Suppressor macrophage (primary cell): ENCODE measurements at regions not wholly inside any gene's neighbourhood (a gene's known extent, or its start where the extent isn't known, plus 50 kb on each side); places are given as distances from the start of the nearest gene placed in this dataset.

Experiments used
- DNase-seq, 4 experiments: peaks; one replicate each; pipeline ENCODE4 v3.0.0-alpha.2; 2020 to 2022

DNA sequence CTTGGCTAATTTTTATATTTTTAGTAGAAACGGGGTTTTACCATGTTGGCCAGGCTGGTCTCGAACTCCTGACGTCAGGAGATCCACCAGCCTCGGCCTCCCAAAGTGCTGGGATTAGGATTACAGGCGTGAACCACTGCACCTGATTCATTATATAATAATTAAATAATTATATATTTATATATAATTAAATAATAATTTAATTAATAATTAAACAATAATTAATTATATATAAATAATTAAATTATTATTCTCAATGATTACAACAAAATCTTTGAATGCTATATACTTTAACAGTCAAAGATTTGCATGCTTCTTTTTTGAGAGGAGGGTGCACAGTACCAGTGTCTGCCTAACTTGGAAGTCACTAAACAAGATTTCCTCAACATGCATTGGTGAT, 872.3 kb downstream of the EFNB2 start:
- DNase-seq = no peak

DNA sequence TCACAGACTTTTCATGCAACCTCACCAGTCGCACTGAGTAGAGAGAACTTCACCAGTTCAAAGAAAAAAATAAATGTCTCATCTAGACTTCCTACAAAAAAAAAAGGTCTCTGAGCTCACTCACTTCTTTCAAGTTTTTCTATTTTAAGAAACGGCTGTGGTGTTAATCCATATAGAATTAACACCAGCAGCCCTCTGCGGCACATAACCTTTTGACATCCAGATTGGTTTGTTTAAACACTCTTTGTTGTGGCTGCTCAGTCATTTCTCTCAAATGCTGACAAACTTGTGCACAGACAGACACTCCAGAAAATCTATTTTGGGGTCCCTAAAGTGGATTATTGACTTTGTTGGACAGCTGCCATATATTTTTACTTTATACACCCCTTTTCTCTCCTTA, 874.9 kb downstream of the EFNB2 start:
- no peak for DNase-seq

DNA sequence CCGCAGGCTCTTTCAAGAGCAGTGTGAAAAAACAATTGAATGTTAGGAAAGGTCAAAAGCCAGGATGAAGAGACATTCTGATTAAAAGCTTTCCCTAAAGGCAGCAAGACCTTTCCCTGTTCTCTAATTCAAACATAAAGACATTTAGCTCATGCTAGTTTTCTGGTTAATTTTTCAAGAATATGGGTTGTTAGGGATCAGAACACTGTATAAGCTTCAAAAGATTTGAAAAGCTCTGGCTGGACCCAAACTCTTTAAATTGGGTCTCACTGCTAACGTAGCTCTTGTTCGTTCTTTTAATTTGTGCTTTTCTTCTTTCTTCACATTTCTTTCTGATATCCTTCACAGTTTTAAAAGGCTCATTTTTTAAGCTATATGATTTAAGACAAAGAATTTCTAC, 877.0 kb downstream of the EFNB2 start:
- no peak for DNase-seq

DNA sequence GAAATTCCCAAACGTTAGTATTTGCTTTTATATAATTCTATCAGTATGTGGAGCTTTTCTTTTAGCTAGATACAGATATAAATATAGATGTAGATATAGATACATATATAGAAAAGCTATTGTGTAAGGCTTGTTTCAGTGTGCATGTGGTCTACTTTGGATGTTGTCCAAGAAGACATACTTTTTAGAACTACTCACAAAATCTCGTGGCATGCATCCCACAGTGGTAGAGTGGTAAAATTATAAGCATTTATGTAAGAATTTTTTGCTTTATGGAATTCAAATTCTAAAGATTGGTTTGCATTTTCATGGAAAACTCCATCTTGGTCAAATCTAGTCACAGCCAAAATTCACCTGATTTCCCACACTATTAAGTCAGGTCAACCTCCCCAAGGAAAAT, 880.4 kb downstream of the EFNB2 start:
- no peak for DNase-seq

DNA sequence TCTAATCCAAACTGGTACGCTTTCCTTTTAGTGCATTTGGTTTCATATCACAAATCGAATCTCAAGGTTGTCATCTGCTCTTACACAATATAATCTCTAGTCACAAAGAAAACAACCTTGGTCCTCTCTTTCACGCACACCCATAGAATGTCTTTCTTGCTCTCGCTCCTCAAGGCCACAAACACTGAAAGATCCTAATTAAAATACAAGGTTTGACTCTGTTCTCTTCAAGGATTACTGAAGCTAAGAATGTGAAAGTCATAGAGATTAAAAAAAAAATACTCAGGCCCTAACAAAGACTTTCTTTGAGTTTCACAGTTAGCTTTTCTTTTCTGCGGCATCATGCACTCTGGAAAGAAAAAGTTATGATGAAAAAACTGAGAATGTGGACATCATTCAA, 891.5 kb downstream of the EFNB2 start:
- DNase-seq = no peak

DNA sequence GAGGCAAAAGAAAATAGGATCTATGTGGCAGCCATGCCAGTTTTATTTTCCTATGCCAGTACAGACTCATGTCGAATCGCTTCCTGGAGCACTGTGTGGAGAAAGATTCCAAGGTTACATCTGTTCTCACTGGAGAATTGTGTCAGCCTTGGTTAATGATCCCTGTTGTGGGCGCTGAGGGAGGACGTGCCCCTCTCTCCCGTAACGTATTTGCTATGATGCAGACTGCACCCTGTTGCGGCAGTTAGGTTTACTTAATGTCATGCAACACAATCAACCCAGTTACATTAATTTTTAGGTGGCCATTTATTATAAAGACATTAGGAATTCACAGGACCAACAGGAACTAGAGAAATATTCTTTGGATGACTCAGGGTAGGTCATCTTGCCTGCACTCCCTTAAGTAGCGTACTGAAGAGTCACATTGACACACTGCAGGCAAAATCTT, 892.9 kb downstream of the EFNB2 start:
- no peak for DNase-seq

DNA sequence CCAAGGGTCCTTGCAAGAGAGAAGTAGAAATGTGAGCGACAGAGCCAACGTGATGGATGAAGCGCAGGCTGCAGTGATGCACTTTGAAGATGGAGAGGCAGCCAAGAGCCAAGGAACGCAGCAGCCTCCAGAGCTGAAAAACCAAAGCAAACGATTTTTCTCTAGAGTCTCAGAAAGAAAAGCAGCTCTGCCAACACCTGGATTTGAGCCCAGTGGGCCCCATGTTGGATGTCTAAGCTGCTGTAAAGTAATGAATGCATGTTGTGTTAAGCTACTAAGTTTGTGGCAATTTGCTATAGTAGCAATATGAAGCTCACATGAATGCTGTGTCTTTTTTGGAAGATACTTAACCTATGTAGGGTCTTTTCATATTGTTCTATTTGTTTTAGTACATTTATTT, 894.3 kb downstream of the EFNB2 start:
- no peak for DNase-seq

DNA sequence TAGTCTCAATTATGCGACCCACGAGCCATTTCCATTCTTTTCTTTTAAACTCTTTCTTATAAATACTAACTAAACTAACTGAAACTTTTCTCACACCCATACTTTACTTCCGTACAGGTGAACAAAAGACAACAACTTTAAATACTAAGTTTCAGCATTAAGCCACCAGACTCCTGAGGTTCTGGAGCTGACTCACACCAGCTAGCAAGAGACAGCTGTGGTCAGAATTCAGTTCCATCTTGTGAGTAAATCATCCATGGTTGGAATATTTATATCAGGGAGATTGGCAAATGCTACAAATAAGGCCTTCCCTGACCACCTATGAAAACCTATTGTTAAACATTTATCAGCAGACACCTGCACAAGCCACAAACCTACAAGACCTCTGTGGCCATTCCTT, 897.0 kb downstream of the EFNB2 start:
- DNase-seq = no peak

DNA sequence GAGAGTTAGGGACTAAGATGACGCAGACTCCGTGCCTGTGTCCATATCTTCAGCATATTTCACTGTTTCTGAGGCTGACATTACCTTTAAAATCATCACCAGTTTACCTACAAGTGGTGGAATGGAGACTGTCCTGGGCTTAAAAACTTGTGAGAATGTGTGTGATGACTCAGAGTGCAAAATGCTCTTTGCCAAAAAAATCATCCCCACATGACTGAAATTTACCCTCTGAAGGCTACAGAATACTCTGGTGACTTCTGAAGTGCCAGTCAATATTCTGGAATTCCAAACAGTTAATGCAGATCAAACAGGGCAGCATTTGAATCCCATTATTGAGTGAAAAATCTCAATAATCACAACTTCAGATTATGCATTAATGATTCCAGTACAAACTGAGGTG, 901.4 kb downstream of the EFNB2 start:
- no peak for DNase-seq

DNA sequence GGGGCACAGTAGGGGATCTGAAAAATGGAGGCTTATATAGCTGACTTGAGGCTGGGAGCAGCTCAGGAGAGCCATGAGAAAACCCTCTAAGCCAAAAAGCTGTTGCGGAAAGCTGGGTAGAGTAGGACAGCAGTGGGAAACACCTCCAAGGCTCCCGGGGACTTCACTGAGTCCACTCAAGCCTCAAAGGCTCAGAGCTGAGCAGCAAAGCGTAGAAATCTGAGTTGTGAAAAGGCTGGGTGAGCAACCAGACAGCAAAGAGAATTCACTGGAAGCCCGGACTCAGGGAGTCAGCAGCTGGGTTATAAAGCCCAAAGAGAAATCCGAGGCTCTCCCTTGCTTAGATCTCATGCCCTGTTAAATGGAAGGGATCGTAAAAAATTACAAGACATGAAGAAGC, 905.0 kb downstream of the EFNB2 start:
- DNase-seq = no peak

DNA sequence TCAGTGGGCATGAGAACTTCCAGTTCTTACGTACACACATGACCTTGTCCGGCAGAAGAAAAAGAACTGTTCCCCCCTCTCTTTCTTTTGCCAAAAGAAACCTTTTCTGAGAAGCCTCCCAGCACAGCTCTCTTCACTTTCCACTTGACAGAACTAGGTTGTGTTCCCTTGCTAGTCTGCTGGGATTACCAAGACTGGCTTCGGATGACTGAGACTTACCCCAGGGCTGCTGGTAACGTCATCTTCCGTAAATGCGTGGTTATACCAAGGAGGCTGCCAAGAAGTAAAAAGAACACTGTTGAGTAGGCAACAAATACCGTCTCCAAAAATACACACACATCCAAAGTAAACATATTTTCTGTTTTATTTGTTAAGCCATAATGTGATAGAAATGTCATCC, 908.2 kb downstream of the EFNB2 start:
- no peak for DNase-seq

DNA sequence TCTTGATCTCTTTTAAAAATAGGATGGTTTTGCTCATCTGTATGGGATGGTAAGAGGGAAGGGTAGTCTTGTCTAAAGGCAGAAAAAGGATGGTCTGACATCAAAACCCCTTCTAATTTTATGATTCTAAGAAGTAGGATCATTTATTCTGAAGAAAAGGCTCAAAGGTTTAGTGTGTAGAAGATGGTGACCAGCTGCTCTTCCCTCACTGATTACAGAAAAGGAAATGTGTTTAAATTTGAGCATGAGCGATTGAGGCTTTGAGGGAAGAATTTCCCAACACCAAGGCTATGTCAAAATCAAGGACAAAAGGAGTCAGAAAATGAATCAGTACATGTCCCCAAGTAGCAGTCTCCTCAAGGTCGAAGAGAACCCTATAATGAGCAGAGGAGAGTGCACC, 909.8 kb downstream of the EFNB2 start:
- DNase-seq = no peak

DNA sequence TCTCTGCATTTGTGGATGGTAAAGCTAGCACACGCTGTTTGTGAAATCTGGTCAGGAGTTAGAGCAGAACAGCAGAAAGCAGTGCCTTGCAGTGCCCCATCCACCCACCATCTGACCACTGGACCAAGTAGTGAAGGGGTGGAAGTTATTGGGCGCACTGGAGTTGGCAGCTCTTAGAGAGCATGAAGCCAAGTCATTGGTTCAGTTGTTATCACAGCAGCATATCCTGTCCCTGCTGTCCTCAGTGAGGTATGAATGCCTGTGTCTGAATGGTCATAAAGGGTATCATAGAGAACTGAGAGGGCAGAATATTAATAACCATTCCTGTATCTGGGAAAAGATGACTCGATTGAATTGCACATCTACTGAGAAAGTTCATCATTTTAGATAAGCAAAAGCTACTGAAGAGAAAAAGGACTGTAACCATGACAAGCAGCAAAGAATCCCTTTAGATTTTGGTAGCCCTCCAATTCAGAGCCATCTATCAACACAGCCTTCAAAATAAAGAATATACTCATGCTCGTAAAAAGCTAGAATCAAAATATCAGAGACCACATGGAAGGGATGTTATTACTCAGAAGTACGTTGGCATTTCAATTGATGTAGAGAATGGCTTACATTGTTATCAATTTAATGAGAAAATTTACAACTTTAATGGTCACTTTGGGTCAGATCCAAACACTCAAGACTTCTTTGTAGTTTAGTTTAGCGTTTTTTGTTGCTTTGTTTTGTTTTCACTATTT, 919.0 kb downstream of the EFNB2 start:
- DNase-seq = no peak

DNA sequence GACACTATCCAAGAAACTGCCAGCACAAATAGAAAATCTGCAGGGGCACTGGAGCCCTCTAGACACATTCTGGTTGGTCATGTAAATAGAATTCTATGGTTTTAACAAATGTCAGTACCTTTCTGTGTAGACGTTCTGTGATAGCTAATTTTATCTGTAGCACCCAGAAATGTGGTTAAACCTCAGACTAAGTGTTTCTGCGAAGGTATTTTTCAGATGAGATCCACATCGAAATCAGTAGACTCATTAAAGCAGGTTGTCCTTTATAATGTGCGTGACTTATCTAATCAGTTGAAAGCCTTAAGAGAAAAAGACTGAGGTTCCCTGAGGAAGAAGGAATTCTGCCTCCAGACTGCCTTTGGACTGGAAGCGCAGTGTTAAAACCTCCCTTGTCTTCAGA, 922.9 kb downstream of the EFNB2 start:
- DNase-seq = no peak

DNA sequence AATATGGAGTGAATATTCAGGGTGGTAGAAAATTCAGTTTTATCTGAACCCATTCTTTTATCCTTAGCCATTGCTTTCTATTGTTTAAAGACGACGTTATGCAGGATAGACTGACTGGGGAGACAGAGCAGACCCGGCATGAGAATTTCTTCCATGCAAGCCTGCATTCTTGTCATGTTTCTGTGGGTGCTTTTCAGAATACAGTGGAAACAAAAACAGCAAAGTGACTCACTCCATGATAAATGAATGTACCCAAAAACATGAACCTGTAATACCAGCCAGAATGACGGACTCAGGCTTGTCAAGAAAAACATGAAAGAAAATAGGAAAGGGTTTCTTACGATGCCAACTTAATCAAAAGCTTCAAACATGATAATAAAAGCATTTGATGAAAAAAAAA, 924.0 kb downstream of the EFNB2 start:
- no peak for DNase-seq

DNA sequence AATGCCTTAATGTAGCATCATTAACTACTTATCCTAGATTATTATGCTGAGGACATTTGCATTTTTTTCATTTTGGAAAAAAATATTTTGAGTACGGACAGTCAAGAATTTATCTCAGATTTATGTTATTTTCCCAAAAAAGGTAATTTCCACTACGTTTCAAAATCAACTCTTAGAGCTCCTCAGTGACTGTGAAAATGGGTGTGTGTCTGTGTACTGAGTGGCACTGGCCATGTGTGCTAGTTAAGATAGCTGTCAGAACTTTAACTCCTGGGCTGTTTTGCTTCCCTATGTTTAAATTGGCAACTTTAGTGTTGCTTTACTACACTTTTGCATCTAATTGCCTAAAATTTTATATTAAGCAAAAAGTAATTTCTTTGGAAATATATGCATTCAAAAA, 927.4 kb downstream of the EFNB2 start:
- DNase-seq = no peak

DNA sequence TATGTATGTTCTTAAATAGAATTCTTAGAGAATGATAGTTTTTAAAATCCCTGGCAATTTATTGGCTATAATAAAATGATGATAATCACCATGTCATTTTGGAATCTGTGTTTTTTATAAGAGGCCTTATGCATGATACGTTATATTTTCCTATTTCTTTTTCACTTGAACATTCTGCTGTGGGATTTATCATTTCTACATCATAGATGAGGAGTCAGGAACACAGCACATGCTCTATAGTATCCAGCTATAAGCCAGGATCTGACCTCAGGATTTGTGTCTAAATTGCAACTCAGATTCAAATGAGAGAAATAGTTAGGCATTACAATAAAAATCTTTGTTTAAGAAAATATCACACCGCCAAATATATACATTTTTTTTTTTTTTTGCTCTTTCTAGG, 928.0 kb downstream of the EFNB2 start:
- no peak for DNase-seq

DNA sequence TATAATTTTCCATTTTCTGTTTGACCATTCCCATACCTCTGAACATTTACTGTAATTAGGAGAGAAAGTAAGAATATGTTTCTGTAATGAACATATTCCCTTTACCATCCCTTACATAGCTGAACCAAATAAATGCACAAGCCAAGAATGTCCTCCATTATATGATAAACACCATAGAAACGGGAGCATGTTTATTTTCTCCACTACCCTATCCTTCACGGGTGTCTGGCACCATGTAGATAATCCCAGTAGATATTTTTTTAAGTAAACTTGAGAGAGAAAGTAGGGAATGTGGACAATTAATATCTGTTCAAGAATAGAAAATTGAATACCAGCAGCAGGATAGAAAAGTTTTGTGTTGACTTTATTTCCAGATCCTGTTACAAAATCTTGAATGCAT, 928.4 kb downstream of the EFNB2 start:
- DNase-seq = no peak

DNA sequence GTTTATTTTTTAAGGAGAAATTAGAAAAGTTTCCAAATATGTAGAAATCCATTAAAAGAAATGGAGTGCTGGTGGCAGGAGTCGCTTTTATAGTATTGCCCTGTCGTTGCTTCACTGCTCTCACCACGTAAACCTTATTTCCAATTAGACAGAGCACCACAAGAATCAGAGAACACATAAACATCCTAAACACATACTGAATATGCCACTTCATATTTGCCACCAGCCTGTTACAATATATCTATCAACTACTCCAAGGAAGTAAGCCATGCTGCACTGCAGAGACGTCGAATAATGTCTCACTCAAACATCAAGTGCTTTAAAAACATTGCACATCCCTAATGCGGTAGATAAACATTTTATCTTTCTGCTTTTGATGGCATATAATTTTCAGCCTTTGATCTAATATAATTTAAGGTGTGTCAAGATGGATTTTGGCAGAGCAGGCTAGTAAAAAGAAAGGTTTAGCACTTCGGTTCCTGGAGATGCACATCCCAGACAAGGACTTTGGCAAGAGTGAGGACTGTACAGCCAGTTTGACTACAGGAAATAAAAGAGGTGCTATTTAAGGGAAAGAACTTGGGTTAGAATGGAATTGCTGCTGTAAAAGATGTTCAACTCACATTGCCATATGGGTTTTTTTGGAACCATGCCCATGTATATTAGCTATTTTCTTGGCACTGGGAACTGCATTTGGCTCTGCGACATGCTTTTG, 932.3 kb downstream of the EFNB2 start:
- no peak for DNase-seq

DNA sequence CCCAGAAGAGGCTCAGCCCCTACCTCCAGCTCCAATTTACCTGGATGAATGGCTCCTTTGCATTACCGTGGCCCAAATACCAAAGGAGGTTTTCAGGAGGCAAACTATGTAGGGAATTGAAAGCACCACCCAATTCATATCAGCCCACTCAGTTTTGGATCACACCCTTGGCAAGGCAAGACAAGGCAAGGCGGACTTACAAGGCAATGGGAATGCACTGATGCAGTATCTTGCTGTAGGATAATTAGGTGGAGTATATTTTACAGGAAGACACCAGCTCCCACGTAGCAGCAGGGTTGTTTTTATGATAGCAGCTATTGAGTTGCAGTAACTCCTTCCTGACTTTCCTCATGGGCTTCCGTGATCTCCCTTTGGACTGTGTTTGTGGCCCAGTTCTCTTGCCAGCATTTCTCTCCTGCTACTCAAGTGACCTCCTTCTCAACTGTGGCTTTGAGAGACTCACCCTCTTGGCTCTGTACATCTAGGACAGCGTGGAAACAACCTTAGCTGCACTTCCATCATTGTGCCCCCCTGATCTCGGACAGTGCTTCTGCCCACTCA, 935.9 kb downstream of the EFNB2 start:
- DNase-seq = no peak

DNA sequence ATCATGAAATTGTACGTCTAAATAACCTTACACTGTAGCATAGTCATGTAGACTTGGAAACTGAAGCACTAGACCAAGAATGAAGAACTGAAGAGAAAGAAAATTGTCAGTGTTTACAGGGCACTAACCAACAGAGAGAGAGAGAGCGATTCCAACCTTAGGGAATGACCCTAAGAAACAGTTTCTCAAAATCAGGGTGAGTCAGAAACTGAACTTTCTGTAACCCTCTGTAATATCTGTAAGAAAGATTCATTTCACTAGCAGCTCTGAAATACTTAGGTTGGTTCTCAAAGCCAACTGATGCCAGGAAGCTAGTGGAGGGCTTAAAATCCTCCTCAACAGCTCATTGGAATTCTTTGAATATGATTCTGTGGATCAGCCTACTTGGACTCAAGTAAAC, 936.9 kb downstream of the EFNB2 start:
- DNase-seq = no peak

DNA sequence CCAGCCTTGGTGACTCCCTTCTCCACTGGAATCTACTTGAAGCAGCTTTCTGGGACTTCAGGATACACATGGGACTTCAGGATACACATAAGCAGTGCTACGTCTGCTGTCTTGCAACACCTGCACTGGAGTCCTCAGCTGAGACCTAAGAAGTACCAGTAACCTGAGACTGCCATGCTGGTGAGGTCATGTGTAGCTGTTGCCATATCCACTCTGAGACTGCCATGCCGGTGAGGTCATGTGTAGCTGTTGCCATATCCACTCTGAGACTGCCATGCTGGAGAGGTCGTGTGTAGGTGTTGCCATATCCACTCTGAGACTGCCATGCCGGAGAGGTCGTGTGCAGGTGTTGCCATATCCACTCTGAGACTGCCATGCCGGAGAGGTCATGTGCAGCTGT, 937.9 kb downstream of the EFNB2 start:
- DNase-seq = no peak

DNA sequence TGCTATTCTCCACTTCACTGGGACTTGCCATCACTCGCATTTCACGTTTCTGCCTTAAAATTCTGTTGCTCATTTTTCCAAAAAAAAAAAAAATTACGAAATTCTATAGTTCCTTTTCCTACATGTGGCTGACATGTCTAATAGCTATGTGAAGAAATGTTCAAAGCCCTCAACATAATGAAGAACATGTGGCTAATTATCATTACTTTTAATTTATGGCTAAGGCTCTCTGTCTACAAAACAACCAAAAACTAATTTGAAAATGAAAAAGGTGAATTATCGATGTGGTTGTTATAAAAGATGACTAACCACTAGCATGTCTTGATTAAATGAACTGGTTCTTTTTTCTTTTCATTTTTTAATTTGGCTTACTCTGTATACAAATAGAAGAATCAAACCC, 940.0 kb downstream of the EFNB2 start:
- DNase-seq = no peak

DNA sequence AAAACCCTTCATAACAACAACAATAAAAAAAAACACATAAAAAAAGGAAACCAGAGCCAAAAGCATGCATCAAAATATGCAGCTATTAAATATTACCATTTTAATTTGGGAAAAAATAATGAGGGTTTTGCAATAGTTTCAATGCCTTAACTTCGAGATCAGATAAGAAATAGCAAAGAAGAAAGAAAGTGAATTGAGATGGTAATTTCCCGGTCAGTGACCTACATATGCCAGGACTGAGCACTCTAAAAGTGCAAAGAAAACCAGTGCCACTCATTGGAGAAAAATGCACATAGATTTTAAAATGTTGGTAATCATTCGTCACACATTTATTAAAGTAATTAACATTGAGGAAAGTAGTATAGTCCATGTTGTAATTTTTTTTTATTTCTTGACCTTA, 944.2 kb downstream of the EFNB2 start:
- no peak for DNase-seq
